Stromal cell of bone marrow (primary cell): ENCODE measurements at regions not wholly inside any gene's neighbourhood (a gene's known extent, or its start where the extent isn't known, plus 50 kb on each side); places are given as distances from the start of the nearest gene placed in this dataset.
"Not testable (repeated sequence)": the region's sequence is repeated elsewhere in the genome, so short reads cannot be mapped to it uniquely, and the experiment has no call there.

Experiments
- DNase-seq: peaks from one replicate; pipeline ENCODE4 v3.0.0-alpha.2; 2012; ENCODE audit warnings: low read depth

DNA sequence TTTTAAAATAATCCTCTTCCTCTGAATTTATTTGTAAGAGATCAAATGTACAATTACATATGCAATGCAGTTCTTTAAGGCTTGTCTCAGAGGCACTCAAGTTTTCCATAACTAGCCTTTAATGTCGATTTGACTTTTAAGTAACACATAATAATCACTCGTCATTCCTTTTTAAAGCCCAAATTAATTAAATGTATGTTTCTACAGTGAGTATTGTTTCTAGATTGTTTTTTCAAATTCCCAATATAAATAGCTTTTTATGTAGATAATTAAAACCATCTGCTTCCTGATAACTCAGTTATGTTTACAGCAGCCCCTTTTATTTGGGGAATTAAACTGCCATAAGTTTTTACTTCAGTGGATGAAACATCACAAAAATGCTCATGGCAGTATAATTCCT, 185.1 kb downstream of the ETNK1 start:
- DNase-seq = no peak

DNA sequence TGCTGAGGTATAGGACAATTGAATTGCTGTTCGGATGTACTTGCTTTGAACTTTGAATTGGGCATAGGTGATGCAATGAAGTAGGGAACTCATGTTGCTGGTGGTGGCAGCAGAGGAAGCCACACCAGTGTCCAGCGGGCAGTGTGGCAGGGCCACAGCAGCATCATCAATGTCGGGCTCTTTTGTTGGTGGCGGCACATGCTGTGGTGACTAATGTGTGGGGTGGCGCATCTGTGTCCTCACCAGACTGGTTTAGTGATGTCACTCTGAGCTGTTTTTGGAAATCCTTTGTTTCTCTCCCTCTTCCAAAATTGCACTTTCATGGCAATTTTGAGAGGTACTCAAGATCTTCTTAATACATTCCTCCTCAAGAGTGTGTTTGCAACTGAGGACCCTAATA, 187.6 kb downstream of the ETNK1 start:
- no peak for DNase-seq

DNA sequence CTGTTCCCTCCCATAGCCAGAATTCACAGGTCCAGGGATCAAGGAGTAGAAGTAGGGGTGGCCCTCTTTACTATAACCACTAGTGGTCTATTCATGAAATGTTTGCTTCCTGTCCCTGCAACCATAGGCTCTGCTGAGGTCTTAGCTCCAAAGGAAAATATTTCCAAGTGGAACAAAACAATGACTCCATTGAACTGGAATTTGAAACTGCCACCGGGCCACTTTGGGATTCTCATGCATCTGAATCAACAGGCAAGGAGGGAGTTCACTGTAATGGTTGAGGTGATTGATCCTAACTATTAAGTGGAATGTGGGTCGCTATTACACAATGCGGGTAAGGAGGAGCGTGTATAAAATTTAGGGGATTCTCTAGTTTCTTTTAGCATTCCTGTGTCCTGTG, 197.0 kb downstream of the ETNK1 start:
- DNase-seq = no peak

DNA sequence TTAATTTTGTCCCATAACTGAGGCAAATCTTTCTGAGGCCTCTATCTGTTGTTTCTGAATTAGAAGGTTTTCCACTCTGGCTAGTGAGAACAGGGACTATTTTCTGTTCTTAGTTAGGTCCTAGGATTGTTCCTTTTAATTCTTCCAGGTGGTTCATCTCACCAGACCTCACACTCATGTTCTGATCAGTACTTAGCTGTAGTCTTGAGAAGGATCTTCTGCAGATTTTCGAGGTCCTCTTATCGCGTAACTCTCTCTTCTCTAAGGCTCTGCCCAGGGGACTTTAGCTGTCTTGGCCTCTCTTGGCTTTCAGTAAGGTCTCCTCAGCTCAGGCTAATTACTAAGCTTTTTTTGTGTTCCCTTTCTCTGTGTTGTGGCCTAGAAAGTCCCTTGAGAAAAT, 201.1 kb downstream of the ETNK1 start:
- no peak for DNase-seq

DNA sequence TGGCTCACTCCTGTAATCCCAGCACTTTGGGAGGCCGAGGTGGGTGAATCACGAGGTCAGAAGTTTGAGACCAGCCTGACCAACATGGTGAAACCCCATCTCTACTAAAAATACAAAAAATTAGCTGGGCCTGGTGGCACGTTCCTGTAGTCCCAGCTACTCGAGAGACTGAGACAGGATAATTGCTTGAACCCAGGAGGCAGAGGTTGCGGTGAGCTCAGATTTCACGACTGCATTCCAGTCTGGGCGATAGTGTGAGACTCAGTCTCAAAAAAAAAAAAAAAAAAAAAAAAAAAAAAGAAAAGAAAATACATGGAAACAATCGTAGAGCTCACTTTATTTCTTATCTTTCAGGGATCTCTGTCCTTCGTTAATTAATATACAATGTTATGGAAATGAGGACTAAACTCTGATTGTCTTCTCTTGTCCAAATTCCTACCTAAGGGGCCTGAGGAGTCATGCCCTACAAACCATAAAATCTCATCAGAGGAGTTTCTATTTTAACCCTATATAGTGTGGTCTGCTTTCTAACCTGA, 201.5 kb downstream of the ETNK1 start:
- not testable (repeated sequence) for DNase-seq

DNA sequence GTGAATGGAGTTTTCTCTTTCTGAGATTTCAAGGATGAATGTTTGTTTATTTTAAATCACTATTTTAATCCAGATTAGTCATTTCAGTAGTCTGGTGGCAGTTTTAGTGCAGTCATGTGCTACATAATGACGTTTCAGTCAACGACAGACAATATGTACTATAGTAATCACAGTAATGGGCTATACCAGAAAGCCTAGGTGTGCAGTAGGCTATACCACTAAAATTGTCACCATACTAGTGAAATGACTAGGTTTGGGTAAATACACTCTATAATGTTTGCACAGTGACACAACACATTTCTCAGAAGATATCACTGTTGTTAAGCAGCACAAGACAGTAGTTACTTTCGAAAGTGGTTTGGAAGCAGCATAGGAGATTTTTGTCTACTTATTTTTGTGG, 203.1 kb downstream of the ETNK1 start:
- DNase-seq = no peak

DNA sequence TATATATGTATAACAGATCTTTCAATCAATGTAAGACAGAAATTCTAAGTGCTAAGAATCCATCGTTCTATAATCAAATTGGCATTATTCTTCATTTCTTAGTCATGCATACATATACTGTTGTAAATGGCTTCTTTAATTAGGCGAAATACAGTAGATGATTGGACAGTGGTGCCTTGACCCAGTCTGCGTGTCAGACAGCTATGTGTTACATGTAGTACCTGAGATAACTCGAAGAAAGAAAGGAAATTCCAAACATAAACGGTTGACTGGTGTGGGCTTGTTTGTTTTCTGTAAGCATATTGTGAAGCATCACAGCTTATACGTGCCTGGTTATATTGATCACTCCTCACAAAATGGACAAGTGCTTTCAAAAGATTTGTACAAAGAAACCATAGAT, 210.5 kb downstream of the ETNK1 start:
- DNase-seq = no peak

DNA sequence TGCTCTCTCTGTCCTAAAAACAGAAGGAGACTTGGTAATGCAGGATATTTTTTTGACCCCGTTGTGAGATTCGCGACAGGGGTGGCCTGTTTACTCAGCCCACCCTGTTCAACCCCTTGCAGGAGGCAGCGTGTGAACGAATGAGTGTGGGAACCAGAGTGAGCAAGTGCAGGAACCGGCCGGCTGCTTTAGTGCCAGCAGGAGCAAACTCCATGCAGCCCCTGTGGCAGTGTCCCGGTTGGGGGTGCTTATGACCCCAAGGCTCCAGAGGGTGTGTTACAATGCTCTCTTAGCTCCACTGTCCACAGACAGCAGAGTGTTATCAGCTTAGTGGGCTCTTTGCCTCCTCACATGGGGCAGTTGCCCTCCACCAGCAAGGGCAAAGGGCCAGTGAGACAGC, 225.2 kb downstream of the ETNK1 start:
- no peak for DNase-seq

DNA sequence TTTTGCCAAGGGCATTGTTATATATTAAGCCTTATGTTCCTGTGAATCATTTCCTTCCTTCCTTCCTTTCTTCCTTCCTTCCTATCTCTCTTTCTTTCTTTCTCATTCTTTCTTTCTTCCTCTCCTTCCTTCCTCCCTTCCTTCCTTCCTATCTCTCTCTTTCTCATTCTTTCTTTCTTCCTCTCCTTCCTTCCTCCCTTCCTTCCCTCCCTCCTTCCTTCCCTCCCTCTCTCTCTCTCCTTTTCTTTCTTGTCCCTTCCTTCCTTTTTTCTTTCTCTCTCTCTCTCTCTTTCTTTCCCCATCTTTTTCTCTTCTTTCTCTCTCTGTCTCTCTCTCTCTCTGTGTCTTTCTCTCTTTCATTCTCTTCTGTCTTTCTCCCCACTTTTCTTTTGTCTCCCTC, 226.6 kb downstream of the ETNK1 start:
- DNase-seq = no peak

DNA sequence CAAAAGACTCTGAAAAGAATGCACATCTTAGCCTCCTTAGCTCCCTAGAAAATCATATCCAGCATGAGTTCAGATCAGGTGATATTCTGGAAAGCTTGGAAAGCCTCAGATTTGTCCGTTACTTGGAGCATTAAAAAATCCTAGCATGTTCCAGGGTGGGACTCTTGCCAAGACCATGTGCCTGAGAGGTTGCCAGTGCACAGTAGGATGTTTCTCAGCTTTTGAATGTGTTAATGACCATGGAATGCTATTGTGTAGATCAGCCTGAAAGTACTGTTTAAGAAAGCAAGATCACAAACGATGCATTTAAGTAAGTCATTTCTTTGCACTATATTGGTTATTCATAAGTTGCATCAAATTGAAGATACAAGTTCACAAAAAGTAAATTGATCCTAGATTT, 230.5 kb downstream of the ETNK1 start:
- no peak for DNase-seq

DNA sequence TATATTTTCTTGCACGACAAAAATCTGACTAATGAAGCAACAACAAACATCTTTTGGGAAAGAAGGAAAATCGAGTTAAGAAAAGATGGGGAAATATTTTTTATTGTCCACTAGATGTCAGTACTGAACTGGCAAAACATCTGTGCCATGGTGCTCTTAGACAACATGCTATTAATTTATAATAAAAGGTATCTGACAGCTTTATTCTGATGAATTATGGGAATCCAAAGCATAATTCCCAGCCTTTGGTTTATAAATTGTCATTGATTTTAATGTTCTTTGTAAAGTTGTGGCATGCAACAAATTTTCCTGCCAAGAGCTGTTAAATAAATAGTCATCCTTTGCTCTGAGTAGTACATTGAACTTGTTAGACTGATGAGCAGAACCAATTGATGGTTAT, 231.2 kb downstream of the ETNK1 start:
- DNase-seq = peak; percentile 19

DNA sequence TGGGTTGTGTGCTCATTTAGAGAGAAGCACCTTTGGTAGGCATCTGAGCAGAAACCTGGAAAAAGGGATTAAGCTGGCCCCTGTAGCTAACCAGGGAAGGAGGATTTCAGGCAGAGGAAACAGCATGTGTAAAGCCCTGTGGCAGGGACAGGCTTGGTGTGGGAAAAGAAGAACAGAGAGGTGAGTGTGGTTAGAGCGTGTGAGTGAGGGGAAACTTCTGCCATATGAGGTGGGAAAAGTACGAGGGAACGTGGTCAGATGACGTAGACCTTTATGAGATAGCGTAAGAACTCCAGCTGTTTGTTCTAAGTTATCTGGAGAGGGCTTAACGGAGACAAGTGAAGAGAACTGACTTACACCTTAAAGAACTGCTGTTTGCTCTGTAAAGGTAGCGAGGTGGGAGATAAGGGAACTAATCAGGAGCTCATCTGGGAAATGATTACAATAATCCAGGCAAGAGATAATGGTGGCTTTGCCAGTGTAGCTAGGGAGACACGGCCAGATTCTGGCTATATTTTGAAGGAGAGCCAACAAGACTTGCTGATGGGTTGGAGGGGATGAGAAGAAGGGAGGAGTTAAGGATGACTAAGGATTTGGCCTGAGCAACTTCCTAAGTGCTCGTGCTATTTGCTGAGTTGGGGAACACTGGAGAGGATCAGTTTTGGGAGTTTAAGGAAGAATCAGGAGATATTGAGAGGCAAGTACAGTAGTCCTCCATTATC, 234.0 kb downstream of the ETNK1 start:
- peak; percentile 63 for DNase-seq

DNA sequence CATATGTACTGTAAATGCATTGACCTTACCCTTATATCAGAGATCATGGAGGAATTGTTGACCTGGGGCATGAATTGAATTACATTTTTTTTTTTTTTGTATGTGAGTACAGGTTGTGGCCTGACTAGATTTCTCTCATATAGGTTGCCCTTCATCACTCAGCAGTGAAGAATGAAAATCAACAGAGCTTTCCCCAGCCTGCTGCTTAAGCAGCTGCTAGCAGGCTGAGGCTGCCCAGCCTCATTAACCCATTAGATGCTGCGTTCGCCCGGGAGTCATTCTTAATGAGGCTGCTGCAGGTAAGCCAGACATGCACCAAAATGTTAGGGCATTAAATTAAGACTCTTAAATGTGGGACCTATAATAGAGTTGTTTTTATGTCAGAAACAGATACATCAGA, 236.0 kb downstream of the ETNK1 start:
- no peak for DNase-seq

DNA sequence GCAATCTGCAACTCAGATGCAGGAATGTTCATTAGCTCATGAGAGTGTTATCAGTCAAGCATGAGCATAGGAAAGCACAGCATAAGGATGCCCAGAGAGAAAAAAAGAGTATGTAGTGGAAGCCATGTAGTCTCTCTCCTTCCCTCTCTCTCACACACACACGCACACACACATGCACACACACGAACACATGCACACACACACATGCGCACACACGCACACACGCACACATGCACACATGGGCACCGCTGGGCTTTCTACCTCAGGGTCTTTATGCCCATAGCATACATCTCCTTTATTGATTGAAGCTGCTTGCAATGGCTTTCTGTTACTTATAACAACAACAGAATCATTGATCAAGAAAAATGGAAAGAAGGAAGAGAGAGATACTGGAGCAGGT, 240.9 kb downstream of the ETNK1 start:
- no peak for DNase-seq

DNA sequence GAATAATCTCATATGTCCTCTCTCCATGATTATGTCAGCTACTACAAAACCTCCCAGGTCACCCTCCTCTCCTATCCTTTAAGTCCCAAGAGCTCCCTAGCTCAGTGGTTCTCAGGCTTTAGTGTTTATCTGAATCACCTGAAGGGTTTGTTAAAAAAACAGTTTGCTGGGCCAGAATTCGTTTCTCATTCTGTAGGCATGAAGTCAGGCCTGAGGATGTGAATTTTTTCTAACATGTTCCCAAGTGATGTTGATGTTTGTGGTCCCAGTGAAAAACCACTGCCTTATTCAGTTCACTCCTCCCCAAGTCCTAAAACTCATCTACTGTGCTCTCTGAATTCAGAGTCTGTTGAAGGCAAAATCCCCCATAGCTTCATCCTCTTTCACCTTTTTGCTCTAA, 241.4 kb downstream of the ETNK1 start:
- no peak for DNase-seq

DNA sequence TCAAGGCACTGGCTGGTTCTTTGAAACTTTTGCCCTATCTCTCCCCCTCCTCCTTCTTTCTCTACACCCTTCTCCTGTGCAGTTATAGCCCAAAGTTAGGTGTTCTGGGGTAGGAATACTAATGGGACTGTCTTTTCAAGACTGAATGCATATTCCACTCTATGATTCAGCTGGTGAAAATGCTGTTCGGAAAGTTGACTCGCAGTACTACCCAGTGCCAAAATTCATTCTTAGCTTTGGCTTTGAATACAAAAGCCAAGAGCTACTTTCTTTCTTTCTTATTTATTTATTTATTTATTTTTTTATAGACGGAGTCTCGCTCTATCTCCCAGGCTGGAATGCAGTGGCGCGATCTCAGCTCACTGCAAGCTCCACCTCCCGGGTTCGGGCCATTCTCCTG, 249.2 kb downstream of the ETNK1 start:
- DNase-seq = peak; percentile 13

DNA sequence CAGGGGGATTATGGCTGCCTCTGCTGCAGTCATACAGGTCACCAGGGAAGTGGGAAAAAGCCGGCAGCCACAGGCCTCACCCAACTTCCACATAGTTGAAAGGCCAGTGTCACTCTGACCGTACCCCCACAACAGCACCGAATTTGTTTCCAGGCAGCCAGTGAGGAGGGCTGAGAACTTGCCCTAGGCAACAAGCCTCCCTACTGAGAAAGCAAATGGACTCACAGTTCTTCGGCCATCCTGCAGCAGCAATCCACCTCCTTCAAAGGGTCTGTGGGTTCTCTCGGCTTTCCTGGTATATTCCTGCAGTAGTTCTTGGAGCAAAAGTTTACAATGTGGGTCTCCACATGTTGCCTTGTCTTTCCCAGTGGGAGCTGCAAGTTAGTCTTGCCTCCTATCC, 251.3 kb downstream of the ETNK1 start:
- no peak for DNase-seq

DNA sequence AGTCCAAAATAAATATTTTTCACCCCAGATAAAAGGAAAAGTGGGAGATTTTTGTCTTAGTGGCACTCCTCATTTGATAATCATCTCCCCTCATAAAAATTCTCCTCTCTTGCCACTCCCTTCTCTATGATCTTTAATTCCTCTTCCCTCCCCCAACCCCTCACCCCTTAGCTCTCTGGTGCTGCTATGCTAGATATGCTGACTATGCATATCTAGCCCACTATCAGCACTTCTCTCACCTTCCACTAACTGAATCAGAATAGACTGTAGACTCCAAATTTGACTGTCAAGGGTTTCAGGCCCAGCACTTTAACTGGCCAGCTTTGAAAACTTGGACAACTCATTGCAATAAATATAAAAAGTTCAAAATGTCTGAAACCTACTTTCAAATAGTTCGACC, 254.2 kb downstream of the ETNK1 start:
- DNase-seq = no peak

DNA sequence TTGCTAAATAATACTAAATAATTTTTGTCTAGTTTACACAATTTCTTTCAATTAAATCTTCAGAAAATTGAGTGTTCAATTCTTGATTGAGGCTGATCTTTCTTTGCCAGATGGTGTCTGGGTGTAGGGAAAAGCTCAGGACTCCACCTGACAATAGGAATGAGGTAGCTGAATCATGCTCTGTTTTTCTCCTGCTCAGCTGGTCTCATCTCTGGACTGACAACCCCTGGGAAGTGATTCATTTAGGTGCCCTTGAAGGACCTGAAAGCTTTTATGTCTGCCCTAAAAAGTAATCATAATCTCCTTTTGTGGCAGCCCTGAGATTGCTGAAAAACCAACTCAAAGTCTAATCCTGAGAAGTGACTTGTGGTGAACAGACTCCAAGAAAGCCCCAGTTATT, 255.4 kb downstream of the ETNK1 start:
- no peak for DNase-seq

DNA sequence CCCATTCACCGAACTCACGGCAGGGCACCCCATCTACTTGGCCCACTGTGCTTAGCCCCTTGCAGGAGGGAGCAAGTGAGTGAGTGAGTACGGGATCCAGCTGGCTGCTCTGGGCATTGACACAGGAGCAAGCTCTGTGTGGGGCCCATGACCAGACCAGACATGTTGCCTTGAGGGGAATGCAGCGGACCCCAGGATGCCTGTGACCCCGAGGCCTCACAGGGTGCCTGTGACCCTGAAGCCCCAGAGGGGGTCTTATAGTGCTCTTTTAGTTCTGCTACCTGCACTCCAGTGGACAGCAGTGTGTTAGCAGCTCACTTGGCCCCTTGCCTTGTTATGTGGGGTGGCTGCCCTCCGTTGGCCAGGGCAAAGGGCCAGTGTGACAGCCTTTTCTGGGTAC, 255.8 kb downstream of the ETNK1 start:
- DNase-seq = no peak

DNA sequence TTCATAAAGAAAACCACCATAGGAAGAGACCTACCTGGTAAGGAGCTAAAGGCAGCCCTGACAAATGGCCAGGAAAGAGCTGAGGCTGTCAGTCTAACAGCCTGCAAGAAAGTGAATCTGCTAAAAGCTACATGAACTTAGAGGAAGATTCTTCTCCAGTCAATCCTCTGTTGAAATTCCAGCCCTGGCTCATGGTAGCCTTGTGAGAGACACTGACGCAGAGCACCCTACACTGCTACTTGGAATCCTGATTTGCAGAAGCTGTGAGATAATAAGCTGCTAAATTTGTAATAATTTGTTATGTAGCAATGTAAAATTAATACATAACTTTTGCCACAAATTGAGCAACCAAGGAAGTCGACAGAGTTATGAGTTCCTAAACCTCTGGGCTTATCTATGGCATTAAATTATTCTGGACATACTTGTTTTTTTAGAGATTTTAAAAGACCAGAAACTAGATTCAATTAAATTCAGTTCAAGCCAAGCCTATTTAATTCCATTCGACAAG, 257.0 kb downstream of the ETNK1 start:
- no peak for DNase-seq

DNA sequence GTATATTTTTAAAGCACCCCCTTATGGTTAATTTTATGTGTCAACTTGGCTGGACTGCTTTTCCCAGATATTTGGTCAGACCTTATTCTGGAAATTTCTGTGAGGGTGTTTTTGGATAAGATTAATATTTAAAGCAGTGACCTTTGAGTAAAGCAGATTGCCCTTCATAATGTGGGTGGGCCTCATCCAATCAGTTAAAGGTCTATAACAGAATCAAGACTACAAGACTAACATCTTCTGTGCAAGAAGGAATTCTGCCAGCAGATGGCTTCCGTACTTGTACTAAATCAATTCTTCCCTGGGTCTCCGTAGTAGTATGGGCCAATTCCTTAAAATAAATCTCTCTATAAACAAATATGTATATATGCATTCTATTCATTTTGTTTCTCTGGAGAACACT, 257.6 kb downstream of the ETNK1 start:
- no peak for DNase-seq

DNA sequence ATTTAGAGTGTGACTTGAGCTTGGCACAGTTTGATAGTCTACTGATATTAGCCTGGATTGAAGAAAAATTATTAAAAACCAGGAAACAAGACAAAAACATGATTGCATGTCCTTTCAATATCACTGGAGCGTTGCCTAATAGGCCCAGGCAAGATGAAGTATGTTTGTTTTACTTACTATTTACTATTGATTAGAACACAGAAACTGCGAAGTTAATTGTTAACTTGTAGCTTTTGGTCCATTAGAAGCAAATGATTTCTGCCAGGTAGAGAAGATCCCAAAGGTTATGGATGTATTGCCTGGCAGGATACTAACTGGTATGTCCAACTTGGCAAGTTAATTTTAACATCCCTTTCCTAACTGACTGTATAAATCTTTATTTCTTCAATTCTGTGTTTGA, 268.9 kb downstream of the ETNK1 start:
- DNase-seq = no peak

DNA sequence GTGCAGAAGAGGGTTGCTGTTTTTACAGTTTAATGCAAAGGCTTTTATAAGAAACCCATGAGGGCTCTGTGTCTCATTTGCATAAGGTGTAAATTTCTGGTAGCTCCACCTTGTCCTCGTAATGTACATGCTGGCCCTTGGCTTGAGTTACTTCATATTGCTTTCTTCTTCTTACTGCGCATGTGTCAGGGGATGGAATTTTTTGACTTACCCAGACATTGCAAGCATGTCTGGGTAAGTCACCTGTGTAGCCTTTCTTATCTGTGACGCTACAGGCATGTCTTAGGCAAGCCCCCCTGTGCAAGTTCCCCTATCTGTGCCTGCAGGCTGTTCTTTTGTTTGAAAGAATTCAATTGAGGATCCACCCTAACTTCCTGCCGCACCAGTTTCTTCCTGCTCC, 274.2 kb downstream of the ETNK1 start:
- DNase-seq = no peak
